GM12878 (cell line): ENCODE measurements at regions not wholly inside any gene's neighbourhood (a gene's known extent, or its start where the extent isn't known, plus 50 kb on each side); places are given as distances from the start of the nearest gene placed in this dataset.

Source experiments
- ATAC-seq: fragments of 200-7000 bp; cut with Tn5 transposase; 3 replicates; pipeline ENCODE4 v1.9.1; 2020; ENCODE audit warnings: mild to moderate bottlenecking, moderate library complexity
- BruUV-seq: library from RNA; stranded (reverse); fragments of 400-500 nt; replicated peaks from 2 replicates; lab custom pipeline; 2021; lab: Mats Ljungman, UMichigan
- CTCF ChIA-PET: fragments of 300-600 bp; sonication (Branson Sonifier 250); formaldehyde crosslinking; extraction: SDS; loops from one replicate; lab custom pipeline; 2021; ENCODE audit warnings: inconsistent platforms; lab: Yijun Ruan, JAX
- POLR2A ChIA-PET: fragments of 350-600 bp; formaldehyde crosslinking; extraction: SDS; loops from one replicate; lab custom pipeline; 2021; ENCODE audit warnings: inconsistent platforms; lab: Charles Lee
- RAD21 ChIA-PET: fragments of 300-600 bp; sonication (Branson Sonifier 250); formaldehyde crosslinking; loops from one replicate; lab custom pipeline; 2023; ENCODE audit warnings: antibody characterized with exemption; ENCODE audit not compliant: unreplicated experiment; lab: Charles Lee
- SMC1A ChIA-PET: fragments of 300-600 bp; sonication (Branson Sonifier 250); formaldehyde crosslinking; loops from one replicate; lab custom pipeline; 2023; ENCODE audit not compliant: unreplicated experiment, uncharacterized antibody; lab: Charles Lee
- DNase-seq: peaks from one replicate; pipeline ENCODE4 v3.0.0-alpha.2; 2011; ENCODE audit warnings: low read depth, low spot score
- FAIRE-seq: peaks from 3 replicates; lab custom pipeline; 2011; peaks lifted over from hg19 to GRCh38; lab: Jason Lieb, UNC
- H2AFZ ChIP-seq: 2 replicates; pipeline ENCODE4 v1.6.0; 2011; ENCODE audit warnings: low read depth, low read length, control low read depth; ENCODE audit not compliant: control insufficient read depth
- H3K27ac ChIP-seq: 2 replicates; pipeline ENCODE4 v1.5.1; 2011; ENCODE audit warnings: control low read depth; ENCODE audit not compliant: control insufficient read depth, insufficient read depth
- H3K27me3 ChIP-seq, 2 experiments: replicated peaks in 1 of 2; 2 replicates each; pipeline versions ENCODE4 v1.6.0 to v1.6.1; 2011; ENCODE audit warnings: low read length in 1 of 2; ENCODE audit not compliant: control insufficient read depth in 2 of 2, insufficient read depth in 2 of 2
- H3K36me3 ChIP-seq, 2 experiments: 2 replicates each; pipeline ENCODE4 v1.5.1; 2011; ENCODE audit warnings: low read length in 1 of 2; ENCODE audit not compliant: control insufficient read depth in 2 of 2, insufficient read depth in 2 of 2
- H3K4me1 ChIP-seq: 2 replicates; pipeline ENCODE4 v1.6.1; 2011; ENCODE audit warnings: mild to moderate bottlenecking, low read length, moderate library complexity, mixed read lengths; ENCODE audit not compliant: control insufficient read depth, insufficient read depth
- H3K4me2 ChIP-seq: 2 replicates; pipeline ENCODE4 v1.6.0; 2011; ENCODE audit warnings: control low read depth; ENCODE audit not compliant: control insufficient read depth, insufficient read depth
- H3K4me3 ChIP-seq: fragments of 200-600 bp; sonication (generic); 2 replicates; pipeline ENCODE4 v1.5.1; 2016
- H3K79me2 ChIP-seq: 2 replicates; pipeline ENCODE4 v1.6.0; 2011; ENCODE audit warnings: low read length; ENCODE audit not compliant: control insufficient read depth, insufficient read depth
- H3K9ac ChIP-seq: 2 replicates; pipeline ENCODE4 v1.8.0; 2011; ENCODE audit warnings: low read length, control low read depth, mixed read lengths; ENCODE audit not compliant: control insufficient read depth, insufficient read depth
- H3K9me3 ChIP-seq: replicated peaks from 3 replicates; pipeline ENCODE4 v1.5.1; 2011; ENCODE audit warnings: mild to moderate bottlenecking, low read length; ENCODE audit not compliant: control insufficient read depth, insufficient read depth
- H4K20me1 ChIP-seq: 2 replicates; pipeline ENCODE4 v1.6.0; 2011; ENCODE audit not compliant: control insufficient read depth, insufficient read depth
- CEBPZ ChIP-seq: fragments of 150-350 bp; IDR thresholded peaks from 2 replicates; pipeline ENCODE4 v1.6.1; 2016; ENCODE audit warnings: low read depth, low read length
- CHD2 ChIP-seq: IDR thresholded peaks from 2 replicates; pipeline ENCODE4 v1.6.1; 2011; ENCODE audit warnings: low read depth, low read length, improper control_type of control experiment, borderline replicate concordance
- CREB1 ChIP-seq: IDR thresholded peaks from 2 replicates; pipeline ENCODE4 v1.6.1; 2012; ENCODE audit warnings: low read depth, mild to moderate bottlenecking, inconsistent platforms
- MTA3 ChIP-seq: IDR thresholded peaks from 2 replicates; pipeline ENCODE4 v1.6.1; 2012; ENCODE audit warnings: low read length, inconsistent platforms, borderline replicate concordance
- NKRF ChIP-seq: fragments of 450-650 bp; conservative IDR thresholded peaks from 2 replicates; pipeline ENCODE4 v1.6.1; 2017; ENCODE audit warnings: mild to moderate bottlenecking, moderate library complexity
- NRF1 ChIP-seq: conservative IDR thresholded peaks from 2 replicates; pipeline ENCODE4 v1.6.1; 2011; ENCODE audit warnings: mild to moderate bottlenecking, low read depth, low read length, improper control_type of control experiment
- POLR2AphosphoS2 ChIP-seq: IDR thresholded peaks from 2 replicates; pipeline ENCODE4 v1.6.1; 2011; ENCODE audit warnings: low read depth, mild to moderate bottlenecking, low read length, improper control_type of control experiment, moderate library complexity
- RBBP5 ChIP-seq: fragments of 200-600 bp; sonication (generic); conservative IDR thresholded peaks from 2 replicates; pipeline ENCODE4 v1.6.1; 2016
- SREBF2 ChIP-seq: IDR thresholded peaks from 2 replicates; pipeline ENCODE4 v1.6.1; 2012; ENCODE audit warnings: mild to moderate bottlenecking, low read length
- STAT3 ChIP-seq: IDR thresholded peaks from 2 replicates; pipeline ENCODE4 v1.6.1; 2011; ENCODE audit warnings: low read depth, low read length, improper control_type of control experiment
- TCF3 ChIP-seq: IDR thresholded peaks from 2 replicates; pipeline ENCODE4 v1.6.1; 2012; ENCODE audit warnings: low read depth, mild to moderate bottlenecking, low read length, borderline replicate concordance; ENCODE audit not compliant: insufficient read depth
- TCF7 ChIP-seq: IDR thresholded peaks from 2 replicates; pipeline ENCODE4 v1.6.1; 2014; ENCODE audit warnings: antibody characterized with exemption, borderline replicate concordance
- ZNF687 ChIP-seq: fragments of 450-650 bp; IDR thresholded peaks from 2 replicates; pipeline ENCODE4 v1.6.1; 2017; ENCODE audit warnings: mild to moderate bottlenecking, moderate library complexity
- in situ Hi-C: fragments of 300-500 bp; cut with MboI; formaldehyde crosslinking; loops from 9 replicates; pipeline ENCODE4 v1.14.3; 2018; ENCODE audit warnings: mixed read lengths
- intact Hi-C: fragments of 100-400 bp; cut with micrococcal nuclease; formaldehyde crosslinking; loops from one replicate; pipeline ENCODE4 v1.14.2; 2022; ENCODE audit not compliant: unreplicated experiment

- SMC1A ChIA-PET = interaction anchor here (1.6 kb wide), 1 partner anchor 16 kb away, joined by 4 read pairs; no protein-coding TSS in a partner anchor
- Histone ChIP-seq H3K9me3 (no peaks in the 10 kb centered on the region), H3K36me3 (no peaks in the 10 kb centered on the region), H3K4me1 (no peaks in the 10 kb centered on the region), H2AFZ (no peak overlapping the region), H4K20me1 (no peaks in the 10 kb centered on the region), H3K9ac (no peak overlapping the region), H3K27ac (no peak overlapping the region), H3K4me2 (no peak overlapping the region), H3K79me2 (no peaks in the 10 kb centered on the region), H3K27me3 (no peaks in the 10 kb centered on the region), H3K4me3 (no peak overlapping the region)
- intact Hi-C loops = no loop called here
- POLR2A ChIA-PET = no interaction called here
- no peak for DNase-seq
- FAIRE-seq = no peak
- RAD21 ChIA-PET = no interaction called here
- in situ Hi-C loops = no loop called here
- TF ChIP-seq RBBP5 = no peak
- TF ChIP-seq POLR2AphosphoS2 = no peak
- no peak for TF ChIP-seq STAT3
- no peak for TF ChIP-seq CEBPZ
- no peak for TF ChIP-seq NKRF
- no peak for TF ChIP-seq CREB1
- no peak for TF ChIP-seq TCF7
- TF ChIP-seq ZNF687 = no peak
- no peak for TF ChIP-seq TCF3
- TF ChIP-seq MTA3 = no peak
- no peak for TF ChIP-seq CHD2
- no peak for TF ChIP-seq NRF1
- TF ChIP-seq SREBF2 = no peak
- no TSS peak for BruUV-seq
- no peak for ATAC-seq
- CTCF ChIA-PET = no interaction called here
Measured at GRCh38 chr2:145146691-145147090, 626.8 kb upstream of the ZEB2 start.
